Loucy (cell line): ENCODE measurements at regions not wholly inside any gene's neighbourhood (a gene's known extent, or its start where the extent isn't known, plus 50 kb on each side); places are given as distances from the start of the nearest gene placed in this dataset.
"Not testable (repeated sequence)": the region's sequence is repeated elsewhere in the genome, so short reads cannot be mapped to it uniquely, and the experiment has no call there.

Source experiments
- H2AFZ ChIP-seq: fragments of 200-600 bp; sonication (generic); 2 replicates; pipeline ENCODE4 v1.6.0; 2016; ENCODE audit warnings: antibody characterized with exemption, mild to moderate bottlenecking, low read length, moderate library complexity
- H3F3A ChIP-seq: fragments of 200-600 bp; 2 replicates; pipeline ENCODE4 v1.6.0; 2016; ENCODE audit warnings: antibody characterized with exemption, low read depth, mild to moderate bottlenecking
- H3K27me3 ChIP-seq: fragments of 200-600 bp; sonication (generic); 2 replicates; pipeline ENCODE4 v1.6.1; 2014; ENCODE audit warnings: low read length, mild to moderate bottlenecking; ENCODE audit not compliant: insufficient read depth, poor library complexity, severe bottlenecking
- H3K36me3 ChIP-seq: fragments of 200-600 bp; sonication (generic); 2 replicates; pipeline ENCODE4 v1.6.1; 2016; ENCODE audit warnings: low read length; ENCODE audit not compliant: insufficient read depth
- H3K4me1 ChIP-seq: fragments of 200-600 bp; sonication (generic); 2 replicates; pipeline ENCODE4 v1.5.1; 2014; ENCODE audit warnings: low read length, mild to moderate bottlenecking; ENCODE audit not compliant: insufficient read depth, poor library complexity, severe bottlenecking
- H3K4me2 ChIP-seq: fragments of 200-600 bp; sonication (generic); 2 replicates; pipeline ENCODE4 v1.6.0; 2014; ENCODE audit warnings: antibody characterized with exemption, low read length, low read depth, mild to moderate bottlenecking; ENCODE audit not compliant: poor library complexity, severe bottlenecking
- H3K4me3 ChIP-seq: fragments of 200-600 bp; sonication (generic); 2 replicates; pipeline ENCODE4 v1.5.1; 2014; ENCODE audit warnings: low read length, mild to moderate bottlenecking, mixed read lengths; ENCODE audit not compliant: poor library complexity, severe bottlenecking
- H3K79me2 ChIP-seq: fragments of 200-600 bp; sonication (generic); 2 replicates; pipeline ENCODE4 v1.6.1; 2014; ENCODE audit warnings: low read length; ENCODE audit not compliant: insufficient read depth
- H3K9ac ChIP-seq: fragments of 200-600 bp; sonication (generic); 2 replicates; pipeline ENCODE4 v1.6.0; 2014; ENCODE audit warnings: mild to moderate bottlenecking, low read depth, low read length, moderate library complexity; ENCODE audit not compliant: poor library complexity, severe bottlenecking
- H3K9me2 ChIP-seq: fragments of 200-600 bp; sonication (generic); replicated peaks from 2 replicates; pipeline ENCODE4 v1.6.1; 2016; ENCODE audit warnings: low read depth, low read length, mixed read lengths
- H3K9me3 ChIP-seq: fragments of 200-600 bp; sonication (generic); 2 replicates; pipeline ENCODE4 v1.6.1; 2014; ENCODE audit warnings: mild to moderate bottlenecking, antibody characterized with exemption, low read length, low read depth; ENCODE audit not compliant: insufficient read depth
- H4K20me1 ChIP-seq: fragments of 200-600 bp; sonication (generic); 2 replicates; pipeline ENCODE4 v1.6.0; 2014; ENCODE audit warnings: antibody characterized with exemption, low read length, mild to moderate bottlenecking; ENCODE audit not compliant: insufficient read depth, poor library complexity, severe bottlenecking
- CTCF ChIP-seq: fragments of 200-600 bp; sonication (generic); conservative IDR thresholded peaks from 2 replicates; pipeline ENCODE4 v1.5.1; 2014; ENCODE audit warnings: mild to moderate bottlenecking, antibody characterized with exemption, low read length
- EZH2phosphoT487 ChIP-seq: fragments of 200-600 bp; IDR thresholded peaks from 2 replicates; pipeline ENCODE4 v1.6.1; 2018; ENCODE audit warnings: antibody characterized with exemption, mild to moderate bottlenecking, moderate library complexity, borderline replicate concordance

GRCh38 chr2:221948076-221948475, 350.7 kb downstream of the PAX3 start:
- Histone ChIP-seq H3F3A (no peaks in the 10 kb centered on the region), H2AFZ (no peak overlapping the region), H3K9me3 (no peaks in the 10 kb centered on the region), H3K4me1 (no peaks in the 10 kb centered on the region), H3K9me2 (no peaks in the 10 kb centered on the region), H3K36me3 (no peaks in the 10 kb centered on the region), H3K27me3 (no peaks in the 10 kb centered on the region), H3K9ac (no peak overlapping the region), H3K4me2 (no peak overlapping the region), H3K79me2 (no peaks in the 10 kb centered on the region), H4K20me1 (no peaks in the 10 kb centered on the region), H3K4me3 (no peak overlapping the region)
- TF ChIP-seq CTCF (no peak), EZH2phosphoT487 (no peak)

- not testable (repeated sequence) for H3K36me3 ChIP-seq, H3K4me3 ChIP-seq, H3K79me2 ChIP-seq
These were observed 354.3 kb downstream of the PAX3 start for GRCh38 chr2:221944452-221944851.

GRCh38 chr2:221943076-221943810, 355.6 kb downstream of the PAX3 start:
- no peak overlapping the region for H3K9ac ChIP-seq
- no peak for TF ChIP-seq CTCF

More at GRCh38 chr2:221944452-221944851, 354.3 kb downstream of the PAX3 start:
- H3K27me3 ChIP-seq, H3K9ac ChIP-seq, H4K20me1 ChIP-seq, H3K9me3 ChIP-seq, H2AFZ ChIP-seq, H3K9me2 ChIP-seq, H3F3A ChIP-seq, H3K4me2 ChIP-seq, H3K4me1 ChIP-seq: not testable (repeated sequence)

More at GRCh38 chr2:221943076-221943810, 355.6 kb downstream of the PAX3 start:
- no peaks in the 10 kb centered on the region for H3K79me2 ChIP-seq
- H2AFZ ChIP-seq, result no peak overlapping the region
- H3K4me1 ChIP-seq, result no peaks in the 10 kb centered on the region
- H3K9me2 ChIP-seq, result no peaks in the 10 kb centered on the region
- no peaks in the 10 kb centered on the region for H3K9me3 ChIP-seq
- H3K27me3 ChIP-seq, result no peaks in the 10 kb centered on the region
- no peaks in the 10 kb centered on the region for H4K20me1 ChIP-seq
- H3K4me2 ChIP-seq, result no peak overlapping the region
- no peak overlapping the region for H3K4me3 ChIP-seq
- H3F3A ChIP-seq, result no peaks in the 10 kb centered on the region
- no peaks in the 10 kb centered on the region for H3K36me3 ChIP-seq
